ENCODE measurements at regions not wholly inside any gene's neighbourhood (a gene's known extent, or its start where the extent isn't known, plus 50 kb on each side); places are given as distances from the start of the nearest gene placed in this dataset.
"Not testable (repeated sequence)": the region's sequence is repeated elsewhere in the genome, so short reads cannot be mapped to it uniquely, and the experiment has no call there.

- TF ChIP-seq, protein P1, sequence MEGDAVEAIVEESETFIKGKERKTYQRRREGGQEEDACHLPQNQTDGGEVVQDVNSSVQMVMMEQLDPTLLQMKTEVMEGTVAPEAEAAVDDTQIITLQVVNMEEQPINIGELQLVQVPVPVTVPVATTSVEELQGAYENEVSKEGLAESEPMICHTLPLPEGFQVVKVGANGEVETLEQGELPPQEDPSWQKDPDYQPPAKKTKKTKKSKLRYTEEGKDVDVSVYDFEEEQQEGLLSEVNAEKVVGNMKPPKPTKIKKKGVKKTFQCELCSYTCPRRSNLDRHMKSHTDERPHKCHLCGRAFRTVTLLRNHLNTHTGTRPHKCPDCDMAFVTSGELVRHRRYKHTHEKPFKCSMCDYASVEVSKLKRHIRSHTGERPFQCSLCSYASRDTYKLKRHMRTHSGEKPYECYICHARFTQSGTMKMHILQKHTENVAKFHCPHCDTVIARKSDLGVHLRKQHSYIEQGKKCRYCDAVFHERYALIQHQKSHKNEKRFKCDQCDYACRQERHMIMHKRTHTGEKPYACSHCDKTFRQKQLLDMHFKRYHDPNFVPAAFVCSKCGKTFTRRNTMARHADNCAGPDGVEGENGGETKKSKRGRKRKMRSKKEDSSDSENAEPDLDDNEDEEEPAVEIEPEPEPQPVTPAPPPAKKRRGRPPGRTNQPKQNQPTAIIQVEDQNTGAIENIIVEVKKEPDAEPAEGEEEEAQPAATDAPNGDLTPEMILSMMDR (IDR thresholded peaks at IDR 0.05): not testable (repeated sequence)
- not testable (repeated sequence) for TF ChIP-seq POLR2A (IDR thresholded peaks at IDR 0.05)
These were observed 433.1 kb upstream of the WWC1 start for GRCh38 chr5:167858186-167858855.
